Right lobe of liver (tissue), 4 donors: ENCODE measurements at regions not wholly inside any gene's neighbourhood (a gene's known extent, or its start where the extent isn't known, plus 50 kb on each side); places are given as distances from the start of the nearest gene placed in this dataset.

Source experiments
- POLR2A ChIP-seq: fragments of 450-650 bp; IDR thresholded peaks from one replicate; pipeline ENCODE4 v1.6.1; 2017; ENCODE audit warnings: antibody characterized with exemption, mild to moderate bottlenecking
- TF ChIP-seq, protein P1 (sequence below), 4 donors: fragments of 200-600 bp in 3 of 4; fragments of 450-650 bp in 1 of 4; IDR thresholded peaks; one replicate each; pipeline versions ENCODE4 v1.5.1 to v1.8.0; 2016 to 2022; ENCODE audit warnings: antibody characterized with exemption in 4 of 4, mild to moderate bottlenecking in 2 of 4
- donor health status: DM: no; HTN: no; CAD: no.
- donor health status: DM: no; HTN: no; CAD: no.
- donor health status: DM: no; HTN: yes; CAD: no.

- TF ChIP-seq, protein P1, sequence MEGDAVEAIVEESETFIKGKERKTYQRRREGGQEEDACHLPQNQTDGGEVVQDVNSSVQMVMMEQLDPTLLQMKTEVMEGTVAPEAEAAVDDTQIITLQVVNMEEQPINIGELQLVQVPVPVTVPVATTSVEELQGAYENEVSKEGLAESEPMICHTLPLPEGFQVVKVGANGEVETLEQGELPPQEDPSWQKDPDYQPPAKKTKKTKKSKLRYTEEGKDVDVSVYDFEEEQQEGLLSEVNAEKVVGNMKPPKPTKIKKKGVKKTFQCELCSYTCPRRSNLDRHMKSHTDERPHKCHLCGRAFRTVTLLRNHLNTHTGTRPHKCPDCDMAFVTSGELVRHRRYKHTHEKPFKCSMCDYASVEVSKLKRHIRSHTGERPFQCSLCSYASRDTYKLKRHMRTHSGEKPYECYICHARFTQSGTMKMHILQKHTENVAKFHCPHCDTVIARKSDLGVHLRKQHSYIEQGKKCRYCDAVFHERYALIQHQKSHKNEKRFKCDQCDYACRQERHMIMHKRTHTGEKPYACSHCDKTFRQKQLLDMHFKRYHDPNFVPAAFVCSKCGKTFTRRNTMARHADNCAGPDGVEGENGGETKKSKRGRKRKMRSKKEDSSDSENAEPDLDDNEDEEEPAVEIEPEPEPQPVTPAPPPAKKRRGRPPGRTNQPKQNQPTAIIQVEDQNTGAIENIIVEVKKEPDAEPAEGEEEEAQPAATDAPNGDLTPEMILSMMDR (IDR thresholded peaks at IDR 0.05) = no peak
- no peak for TF ChIP-seq POLR2A
Measured at GRCh38 chr14:106610691-106611090, 1084.3 kb downstream of the TMEM121 start.
